HCT116 (cell line): ENCODE measurements at regions not wholly inside any gene's neighbourhood (a gene's known extent, or its start where the extent isn't known, plus 50 kb on each side); places are given as distances from the start of the nearest gene placed in this dataset.

Experiments used
- CTCF ChIP-seq, 3 experiments: fragments of 200-600 bp in 1 of 3; sonication (generic) in 1 of 3; IDR thresholded peaks in 2 of 3; conservative IDR thresholded peaks in 1 of 3; 2 replicates each; pipeline ENCODE4 v1.5.1; 2012 to 2017; ENCODE audit warnings: low read depth in 2 of 3, low read length in 2 of 3, antibody characterized with exemption in 1 of 3, borderline replicate concordance in 1 of 3, control low read depth in 1 of 3, mild to moderate bottlenecking in 1 of 3, mixed read lengths in 1 of 3, mixed run types in 1 of 3, moderate library complexity in 1 of 3; ENCODE audit not compliant: insufficient read depth in 1 of 3
- JUND ChIP-seq: IDR thresholded peaks from 2 replicates; pipeline ENCODE4 v1.6.1; 2012
- POLR2A ChIP-seq: IDR thresholded peaks from 2 replicates; pipeline ENCODE4 v1.7.0; 2011; ENCODE audit warnings: borderline replicate concordance; ENCODE audit not compliant: insufficient read depth, insufficient read length; ENCODE audit errors: extremely low read depth
- POLR2AphosphoS5 ChIP-seq: IDR thresholded peaks from 2 replicates; pipeline ENCODE4 v1.6.1; 2011; ENCODE audit warnings: mild to moderate bottlenecking, low read depth, low read length, moderate library complexity
- SIN3A ChIP-seq: IDR thresholded peaks from 2 replicates; pipeline ENCODE4 v1.6.1; 2012; ENCODE audit warnings: low read depth

DNA sequence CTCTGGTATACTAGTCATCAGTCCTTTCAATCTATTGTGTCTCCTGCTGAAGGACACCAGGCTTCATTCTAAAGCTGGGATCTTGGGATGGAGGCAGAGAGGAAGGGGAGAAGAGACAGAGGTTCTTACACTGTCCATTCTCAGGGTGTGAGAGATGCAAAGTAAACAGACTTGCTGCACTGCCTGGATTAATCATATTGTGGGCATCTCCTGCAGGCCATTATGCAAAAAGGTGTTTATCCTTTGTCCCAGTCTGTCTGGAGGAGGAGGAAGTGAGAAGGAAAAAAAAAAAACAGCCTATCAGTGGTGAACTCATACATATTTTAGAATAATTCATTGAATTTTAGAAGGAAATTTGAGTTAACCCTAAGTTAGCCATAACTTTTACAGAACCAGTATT is 92.9 kb upstream of the TNPO1 start:
- TF ChIP-seq CTCF (IDR thresholded peaks at IDR 0.05 in 2 of 3, conservative IDR thresholded peaks at IDR 0.05 in 1 of 3; ENCODE audit: borderline replicate concordance in 1 of 3, insufficient read depth in 1 of 3, low read depth in 2 of 3, low read length in 2 of 3) (no peak), SIN3A (no peak), JUND (no peak), POLR2AphosphoS5 (no peak), POLR2A (no peak)
